HG02763 (cell line): ENCODE measurements at regions not wholly inside any gene's neighbourhood (a gene's known extent, or its start where the extent isn't known, plus 50 kb on each side); places are given as distances from the start of the nearest gene placed in this dataset.

Experiments
- ATAC-seq: cut with Tn5 transposase; IDR thresholded peaks from one replicate; pipeline ENCODE4 v1.9.1; 2021; ENCODE audit warnings: mild to moderate bottlenecking, moderate library complexity; ENCODE audit not compliant: unreplicated experiment

- no peak for ATAC-seq
Observed at GRCh38 chr3:117059067-117059955, 349.7 kb downstream of the TUSC7 start.

- ATAC-seq: no peak
Observed at GRCh38 chr3:117059956-117060270, 350.3 kb downstream of the TUSC7 start.

GRCh38 chr3:117063930-117064329 lies 354.4 kb downstream of the TUSC7 start:
- ATAC-seq: no peak

GRCh38 chr3:117068301-117068700 lies 358.7 kb downstream of the TUSC7 start:
- no peak for ATAC-seq

GRCh38 chr3:117074826-117075225 lies 365.2 kb downstream of the TUSC7 start:
- no peak for ATAC-seq

GRCh38 chr3:117079997-117080396 lies 370.4 kb downstream of the TUSC7 start:
- no peak for ATAC-seq

GRCh38 chr3:117080872-117081271 lies 371.3 kb downstream of the TUSC7 start:
- ATAC-seq: no peak

- no peak for ATAC-seq
Observed at GRCh38 chr3:117084277-117084676, 374.7 kb downstream of the TUSC7 start.

GRCh38 chr3:117084739-117085270 lies 375.2 kb downstream of the TUSC7 start:
- no peak for ATAC-seq

GRCh38 chr3:117091676-117092075 lies 382.1 kb downstream of the TUSC7 start:
- no peak for ATAC-seq

GRCh38 chr3:117096549-117096948 lies 387.0 kb downstream of the TUSC7 start:
- no peak for ATAC-seq

- no peak for ATAC-seq
Observed at GRCh38 chr3:117097351-117097750, 387.8 kb downstream of the TUSC7 start.

- no peak for ATAC-seq
Observed at GRCh38 chr3:117101697-117102096, 392.1 kb downstream of the TUSC7 start.

- ATAC-seq: no peak
Observed at GRCh38 chr3:117102426-117102825, 392.8 kb downstream of the TUSC7 start.

GRCh38 chr3:117103675-117104074 lies 394.1 kb downstream of the TUSC7 start:
- ATAC-seq: no peak

GRCh38 chr3:117104381-117104780 lies 394.8 kb downstream of the TUSC7 start:
- ATAC-seq: no peak

GRCh38 chr3:117104792-117105191 lies 395.2 kb downstream of the TUSC7 start:
- no peak for ATAC-seq

- no peak for ATAC-seq
Observed at GRCh38 chr3:117105686-117106085, 396.1 kb downstream of the TUSC7 start.

GRCh38 chr3:117106396-117106795 lies 396.8 kb downstream of the TUSC7 start:
- no peak for ATAC-seq

- ATAC-seq: no peak
Observed at GRCh38 chr3:117107946-117108345, 398.4 kb downstream of the TUSC7 start.

- no peak for ATAC-seq
Observed at GRCh38 chr3:117109178-117109577, 399.6 kb downstream of the TUSC7 start.

GRCh38 chr3:117114517-117115265 lies 405.1 kb downstream of the TUSC7 start:
- no peak for ATAC-seq
